GM21447 (cell line): ENCODE measurements at regions not wholly inside any gene's neighbourhood (a gene's known extent, or its start where the extent isn't known, plus 50 kb on each side); places are given as distances from the start of the nearest gene placed in this dataset.
"Not testable (repeated sequence)": the region's sequence is repeated elsewhere in the genome, so short reads cannot be mapped to it uniquely, and the experiment has no call there.

Experiments
- ATAC-seq: cut with Tn5 transposase; IDR thresholded peaks from one replicate; pipeline ENCODE4 v1.9.1; 2021; ENCODE audit not compliant: unreplicated experiment

GRCh38 chr2:7516484-7517063, 599.4 kb downstream of the RNF144A start:
- no peak for ATAC-seq

GRCh38 chr2:7517088-7517487, 599.9 kb downstream of the RNF144A start:
- ATAC-seq: no peak

GRCh38 chr2:7517851-7518250, 600.6 kb downstream of the RNF144A start:
- no peak for ATAC-seq

- ATAC-seq: no peak
These were observed 606.4 kb downstream of the RNF144A start for GRCh38 chr2:7523481-7524120.

GRCh38 chr2:7524195-7524594, 607.0 kb downstream of the RNF144A start:
- no peak for ATAC-seq

- no peak for ATAC-seq
These were observed 608.5 kb downstream of the RNF144A start for GRCh38 chr2:7525746-7526145.

- ATAC-seq: no peak
These were observed 610.0 kb downstream of the RNF144A start for GRCh38 chr2:7527165-7527722.

GRCh38 chr2:7530001-7530400, 612.8 kb downstream of the RNF144A start:
- ATAC-seq: no peak

- ATAC-seq: no peak
These were observed 621.9 kb downstream of the RNF144A start for GRCh38 chr2:7539077-7539476.

- ATAC-seq: no peak
These were observed 622.5 kb downstream of the RNF144A start for GRCh38 chr2:7539760-7540159.

- no peak for ATAC-seq
These were observed 635.8 kb downstream of the RNF144A start for GRCh38 chr2:7552825-7553570.

- ATAC-seq: no peak
These were observed 638.0 kb downstream of the RNF144A start for GRCh38 chr2:7555260-7555659.

- ATAC-seq: no peak
These were observed 640.2 kb downstream of the RNF144A start for GRCh38 chr2:7557376-7557775.

GRCh38 chr2:7559791-7560190, 642.6 kb downstream of the RNF144A start:
- no peak for ATAC-seq

GRCh38 chr2:7566382-7566881, 649.2 kb downstream of the RNF144A start:
- no peak for ATAC-seq

GRCh38 chr2:7567116-7567515, 649.9 kb downstream of the RNF144A start:
- not testable (repeated sequence) for ATAC-seq

- no peak for ATAC-seq
These were observed 650.4 kb downstream of the RNF144A start for GRCh38 chr2:7567646-7568045.

- ATAC-seq: no peak
These were observed 653.0 kb downstream of the RNF144A start for GRCh38 chr2:7570247-7570646.

- ATAC-seq: no peak
These were observed 654.5 kb downstream of the RNF144A start for GRCh38 chr2:7571701-7572100.

GRCh38 chr2:7572450-7572849, 655.2 kb downstream of the RNF144A start:
- ATAC-seq: no peak

GRCh38 chr2:7573166-7573825, 656.1 kb downstream of the RNF144A start:
- ATAC-seq: no peak
